Right hindlimb (tissue), 1 donor: ENCODE measurements at regions not wholly inside any gene's neighbourhood (a gene's known extent, or its start where the extent isn't known, plus 50 kb on each side); places are given as distances from the start of the nearest gene placed in this dataset.

Source experiments
- DNase-seq: peaks from one replicate; pipeline ENCODE4 v3.0.0-alpha.2; 2018

DNA sequence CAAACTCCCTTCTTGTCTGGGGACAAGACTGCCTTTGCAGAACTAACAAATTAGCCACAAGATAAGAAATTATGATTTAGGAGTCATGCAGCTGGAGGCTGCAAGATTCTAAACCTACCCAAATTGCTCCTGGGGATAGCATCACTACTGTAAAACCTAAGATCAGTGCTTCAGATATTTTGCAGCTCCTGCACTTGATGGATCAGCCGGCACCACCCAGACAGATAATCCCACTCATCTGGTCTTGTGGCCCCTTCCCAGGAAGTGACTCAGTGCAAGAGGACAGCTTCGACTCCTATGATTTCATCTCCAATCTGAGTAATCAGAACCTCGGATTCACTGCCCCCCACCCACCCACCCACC, 181.9 kb downstream of the AKR1D1 start:
- DNase-seq: no peak

DNA sequence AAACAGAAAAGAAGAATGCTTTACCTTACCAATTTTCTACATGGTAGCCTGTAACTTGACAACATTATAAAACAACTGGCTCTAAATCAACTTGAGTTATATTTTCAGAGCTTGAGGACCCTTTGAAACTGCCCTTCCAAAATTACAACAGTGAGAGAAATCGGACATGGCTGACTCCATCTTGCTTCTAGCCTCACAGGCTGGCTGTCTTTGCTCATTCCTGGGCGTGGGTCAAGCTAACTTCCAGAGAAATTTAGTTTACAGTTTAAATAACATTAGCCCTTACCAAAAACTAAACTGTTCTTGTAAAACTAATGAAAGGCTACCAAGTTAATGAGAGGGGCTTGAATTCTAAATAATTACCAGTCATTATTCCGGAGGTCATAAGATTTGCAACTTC, 183.4 kb downstream of the AKR1D1 start:
- no peak for DNase-seq

DNA sequence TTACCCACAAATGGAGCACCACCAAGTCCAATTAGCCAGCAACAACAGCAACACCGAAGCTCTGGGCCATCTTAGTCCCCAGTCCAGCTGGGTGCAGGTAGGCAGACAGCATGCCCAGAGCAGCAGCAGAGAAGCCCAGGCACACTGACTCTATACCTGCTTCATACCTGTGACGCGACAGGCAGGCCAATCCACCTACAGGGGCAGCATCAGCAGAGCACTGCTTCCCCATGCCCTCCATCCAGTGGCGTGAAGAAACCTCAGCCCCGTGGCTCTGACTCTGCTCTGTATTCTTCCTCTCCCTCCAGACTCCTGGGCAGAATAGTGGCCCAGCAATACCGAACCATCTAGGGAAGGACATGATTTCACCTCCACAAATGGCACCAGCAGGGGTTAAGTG, 191.7 kb downstream of the AKR1D1 start:
- no peak for DNase-seq

DNA sequence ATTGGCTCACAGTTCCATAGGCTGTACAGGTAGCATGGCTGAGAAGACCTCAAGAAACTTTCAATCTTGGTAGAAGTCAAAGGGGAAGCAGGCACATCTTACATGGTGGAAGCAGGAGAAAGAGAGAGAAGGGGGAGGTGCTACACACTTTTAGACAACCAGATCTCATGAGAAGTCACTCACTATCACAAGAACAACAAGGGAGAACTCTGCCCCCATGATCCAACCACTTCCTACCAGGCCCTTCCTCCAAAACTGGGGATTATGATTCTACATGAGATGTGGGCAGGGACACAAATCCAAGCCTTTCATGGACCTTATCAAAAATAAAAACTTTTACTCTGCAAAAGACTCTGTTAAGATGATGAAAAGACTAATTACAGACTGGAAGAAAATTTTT, 183.2 kb upstream of the TRIM24 start:
- no peak for DNase-seq

DNA sequence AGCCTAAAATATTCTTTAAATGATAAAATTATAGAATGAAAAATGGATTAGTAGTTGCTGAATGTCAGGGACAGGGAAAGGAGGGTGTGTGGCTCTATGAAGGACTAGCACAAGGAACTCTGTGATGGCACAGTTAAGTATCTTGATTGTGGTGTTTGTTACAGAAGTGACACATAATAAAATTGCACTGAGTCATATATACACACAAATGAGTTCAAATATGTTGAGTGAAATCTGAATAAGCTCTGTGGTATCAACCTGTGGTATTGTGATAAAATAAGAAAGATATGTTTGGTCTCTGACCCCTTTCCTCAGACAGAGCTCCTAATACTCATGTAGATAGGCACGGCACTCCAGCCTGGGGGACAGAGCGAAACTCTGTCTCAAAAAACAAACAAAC, 181.5 kb upstream of the TRIM24 start:
- DNase-seq: no peak

DNA sequence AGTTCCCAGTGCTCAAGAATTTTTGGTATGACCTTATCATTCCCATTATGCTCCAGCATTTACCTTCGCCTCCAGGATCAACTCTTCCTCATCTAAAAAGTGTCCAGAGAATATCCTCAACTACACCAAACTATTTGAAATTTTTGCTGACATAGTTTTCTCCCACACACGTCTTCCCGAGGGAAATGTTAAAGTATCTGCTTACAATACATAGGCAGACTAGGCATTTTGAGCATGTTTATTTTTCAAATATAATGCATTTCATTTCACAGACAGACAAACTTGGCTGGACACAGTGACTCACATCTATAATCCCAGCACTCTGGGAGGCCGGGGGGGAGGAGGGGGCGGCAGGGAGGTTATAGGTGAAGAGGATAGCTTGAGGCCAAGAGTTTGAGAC, 177.1 kb upstream of the TRIM24 start:
- no peak for DNase-seq

DNA sequence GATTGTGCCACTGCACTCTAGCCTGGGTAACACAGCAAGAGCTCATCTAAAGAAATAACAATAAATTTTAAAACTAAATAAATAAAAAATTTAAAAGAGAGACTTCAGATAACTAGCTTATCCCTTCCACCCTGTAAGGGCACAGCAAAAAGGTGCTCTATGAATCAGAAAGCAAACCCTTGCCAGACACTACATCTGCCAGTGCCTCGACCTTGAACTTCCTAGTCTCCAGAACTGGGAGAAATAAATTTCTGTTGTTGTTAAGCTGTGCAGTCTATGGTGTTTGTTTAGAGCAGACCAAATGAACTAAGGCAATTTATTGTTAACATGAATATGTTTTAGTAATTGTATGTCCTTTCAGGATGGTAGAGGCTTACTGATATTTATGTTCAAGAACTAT, 174.9 kb upstream of the TRIM24 start:
- no peak for DNase-seq

DNA sequence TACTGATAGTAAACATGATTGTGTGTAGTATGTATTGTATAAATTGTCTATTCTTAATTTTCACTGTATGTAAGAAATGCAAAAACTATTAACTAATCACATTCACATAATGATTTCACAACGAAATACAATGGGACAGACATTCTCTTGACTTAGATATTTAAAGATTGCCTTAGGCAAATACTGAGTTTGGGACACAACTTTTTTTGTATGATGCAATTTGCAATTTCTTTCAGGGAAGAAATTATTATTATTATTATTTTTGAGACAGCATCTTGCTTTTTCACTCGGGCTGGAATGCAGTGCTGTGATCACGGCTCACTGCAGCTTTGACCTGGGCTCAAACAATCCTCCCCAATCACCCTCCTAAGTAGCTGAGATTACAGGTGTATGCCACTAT, 173.2 kb upstream of the TRIM24 start:
- DNase-seq: no peak

DNA sequence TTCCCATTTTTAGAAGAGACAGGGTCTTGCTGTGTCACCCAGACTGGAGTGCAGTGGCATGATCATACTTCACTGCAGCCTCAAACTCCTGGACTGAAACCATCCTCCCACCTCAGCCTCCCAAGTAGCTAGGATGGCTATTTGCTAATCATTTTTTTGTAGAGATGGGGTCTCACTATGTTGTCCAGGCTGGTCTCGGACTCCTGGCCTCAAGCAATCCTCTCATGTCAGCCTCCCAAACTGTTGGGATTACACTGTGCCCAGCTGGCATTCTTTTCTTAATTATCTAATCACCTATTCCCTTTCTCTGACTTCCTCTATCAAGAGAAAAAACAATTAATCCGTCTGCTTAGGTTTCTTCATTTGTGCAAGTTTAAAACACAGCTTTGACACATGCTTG, 172.5 kb upstream of the TRIM24 start:
- no peak for DNase-seq

DNA sequence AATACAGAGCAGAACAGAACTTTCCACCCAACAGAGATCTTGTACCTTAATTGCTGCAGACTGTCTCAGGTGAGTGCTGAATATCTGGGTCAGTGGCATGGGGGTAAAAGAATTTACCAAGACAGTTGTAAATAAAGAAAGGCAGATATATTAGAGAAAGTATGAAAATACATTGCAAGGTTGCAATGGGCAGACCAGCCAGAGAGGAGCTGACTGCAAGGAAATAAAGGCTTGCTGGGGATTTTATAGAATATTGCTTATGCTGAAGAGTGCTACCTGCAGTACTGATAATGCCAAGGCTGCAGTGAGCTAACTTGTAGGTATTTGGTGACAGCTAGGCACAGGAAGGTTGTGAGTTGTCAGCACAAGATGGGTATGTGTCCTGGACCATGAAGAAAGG, 171.0 kb upstream of the TRIM24 start:
- no peak for DNase-seq

DNA sequence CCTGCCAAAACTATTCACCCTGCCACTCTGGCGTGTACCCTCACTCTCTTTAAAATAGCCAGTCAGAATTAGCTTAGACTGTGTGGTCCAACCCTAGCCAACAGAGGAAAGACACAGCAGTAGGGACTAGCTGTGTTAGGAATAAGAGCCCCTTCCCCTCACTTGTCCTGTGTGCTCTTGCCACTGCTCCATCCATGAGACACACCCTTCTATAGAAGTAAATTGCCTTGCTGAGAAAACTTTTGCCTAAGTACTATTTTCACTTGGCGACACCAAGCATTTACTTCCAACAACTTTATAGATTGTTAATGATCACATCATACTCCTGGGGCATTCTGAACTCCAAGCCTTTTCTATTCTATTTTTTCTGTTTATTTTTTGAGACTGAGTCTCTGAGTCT, 170.2 kb upstream of the TRIM24 start:
- no peak for DNase-seq

DNA sequence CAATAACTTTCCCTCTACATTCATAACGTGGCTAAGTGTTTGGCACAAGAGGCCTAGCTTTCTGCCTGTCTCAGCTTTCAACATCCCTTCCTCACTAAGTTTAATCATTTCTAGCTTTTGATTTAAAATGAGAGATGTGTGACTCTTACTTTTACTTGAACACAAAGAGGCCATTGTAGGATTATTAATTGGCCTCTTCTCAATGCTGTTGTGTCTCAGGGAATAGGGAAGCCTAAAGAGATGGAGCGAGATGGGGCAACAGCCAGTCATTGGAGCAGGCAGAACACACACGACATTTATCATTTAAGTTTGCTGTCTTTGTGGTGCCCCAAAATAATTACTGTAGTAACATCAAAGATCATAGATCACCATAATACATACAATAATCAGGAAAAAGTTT, 167.1 kb upstream of the TRIM24 start:
- no peak for DNase-seq

DNA sequence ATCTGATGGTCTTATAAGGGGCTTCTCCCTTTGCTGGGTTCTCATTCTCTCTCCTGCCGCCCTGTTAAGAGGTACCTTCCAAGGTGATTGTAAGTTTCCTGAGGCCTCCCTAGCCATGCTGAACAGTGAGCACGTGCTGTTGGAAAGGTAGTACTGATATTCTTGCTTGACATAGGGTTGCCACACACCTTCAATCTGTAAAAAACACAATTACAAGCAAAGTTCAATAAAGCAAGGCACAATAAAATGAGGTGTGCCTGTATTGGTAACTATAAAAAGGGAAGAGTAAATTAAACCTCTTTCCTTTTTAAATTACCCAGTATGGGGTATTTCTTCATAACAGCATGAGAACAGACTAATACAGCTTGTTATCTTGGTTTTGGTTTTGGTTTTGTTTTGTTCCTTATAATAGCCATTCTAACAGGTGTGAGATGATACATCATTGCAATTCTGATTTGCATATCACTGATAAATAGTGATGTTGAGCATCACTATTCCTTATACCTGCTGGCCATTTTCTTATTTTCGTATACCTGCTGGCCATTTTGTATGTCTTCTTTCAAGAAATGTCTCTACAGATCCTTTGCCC, 164.9 kb upstream of the TRIM24 start:
- no peak for DNase-seq

DNA sequence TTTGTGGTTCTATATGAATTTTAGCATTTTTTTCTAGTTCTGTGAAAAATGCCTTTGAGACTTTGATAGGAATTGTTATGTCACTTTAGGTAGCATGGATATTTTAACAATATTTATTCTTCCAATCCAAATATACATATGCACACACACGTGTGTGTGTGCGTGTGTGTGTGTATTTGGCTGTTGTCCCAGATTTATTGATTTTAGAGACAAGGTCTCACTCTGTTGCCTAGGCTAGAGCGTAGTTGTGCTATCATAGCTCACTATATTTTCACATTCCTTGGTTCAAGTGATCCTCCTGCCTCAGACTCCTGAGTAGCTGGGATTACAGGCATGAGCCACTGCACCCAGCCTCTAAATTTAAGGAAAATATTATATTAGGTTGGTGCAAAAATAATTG, 162.5 kb upstream of the TRIM24 start:
- DNase-seq: no peak

DNA sequence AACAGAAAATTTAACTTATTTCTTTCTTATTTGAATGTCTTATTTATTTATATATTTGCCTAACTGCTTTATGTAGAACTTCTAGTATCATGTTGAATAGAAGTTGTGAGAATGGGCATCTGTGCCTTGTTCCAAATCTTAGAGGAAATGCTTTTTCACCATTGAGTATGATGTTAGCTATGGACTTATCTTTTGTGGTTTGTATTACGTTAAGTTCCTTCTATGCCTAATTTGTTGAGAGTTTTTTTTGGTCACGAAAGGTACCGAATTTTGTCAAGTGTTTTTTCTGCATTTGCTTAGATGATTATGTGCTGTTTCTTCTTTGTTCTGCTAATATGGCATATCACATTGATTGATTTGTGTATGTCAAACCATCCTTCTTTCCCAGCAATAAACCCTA, 161.0 kb upstream of the TRIM24 start:
- no peak for DNase-seq

DNA sequence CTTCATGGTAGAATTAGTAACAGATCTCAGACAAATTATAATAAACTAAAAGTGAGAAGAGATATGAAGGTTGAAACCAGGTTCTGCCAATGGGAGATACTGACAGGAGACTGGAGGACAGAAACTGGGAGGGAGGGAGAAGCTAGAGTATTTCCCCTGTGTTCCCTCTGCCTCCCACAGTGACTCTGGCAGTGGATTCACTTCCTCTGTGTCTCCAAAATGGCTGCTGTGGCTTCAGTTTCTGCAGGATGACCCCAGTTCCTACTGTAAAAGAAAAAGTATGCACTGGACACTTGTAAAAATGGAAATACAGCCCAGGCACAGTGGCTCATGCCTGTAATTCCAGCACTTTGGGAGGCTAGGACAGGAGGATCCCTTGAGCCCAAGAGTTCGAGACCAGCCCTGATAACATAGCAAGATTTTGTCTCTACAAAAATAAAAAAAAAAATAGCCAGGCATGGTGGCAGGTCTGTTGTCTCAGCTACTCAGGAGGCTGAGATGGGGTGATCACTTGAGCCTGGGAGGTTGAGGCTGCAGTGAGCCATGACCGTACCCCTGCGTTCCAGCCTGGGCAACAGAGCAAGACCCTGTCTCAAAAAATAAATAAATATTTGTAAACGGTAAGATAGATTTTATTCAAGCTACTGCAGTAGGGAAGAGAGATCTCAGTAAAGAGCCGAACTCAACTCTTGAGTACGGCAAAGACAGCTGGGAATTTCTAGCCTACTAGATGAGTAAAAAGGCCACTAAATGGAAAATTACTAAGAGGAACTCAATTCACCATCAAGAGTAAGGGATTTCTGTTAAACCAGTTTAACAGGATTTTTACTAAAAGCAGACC, 156.6 kb upstream of the TRIM24 start:
- DNase-seq: no peak

DNA sequence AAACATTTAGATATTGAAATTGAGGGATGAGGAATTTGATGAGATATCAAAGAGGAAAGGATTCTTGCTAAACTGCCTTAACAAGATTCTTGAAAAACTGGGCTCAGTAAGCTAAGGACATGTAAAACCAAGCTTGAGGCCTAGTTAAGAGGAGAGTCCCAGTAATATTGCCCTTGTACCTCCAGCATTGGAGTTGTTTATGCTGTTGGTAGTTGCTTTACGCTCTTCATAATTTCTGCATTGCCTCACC, 156.1 kb upstream of the TRIM24 start:
- DNase-seq: no peak

DNA sequence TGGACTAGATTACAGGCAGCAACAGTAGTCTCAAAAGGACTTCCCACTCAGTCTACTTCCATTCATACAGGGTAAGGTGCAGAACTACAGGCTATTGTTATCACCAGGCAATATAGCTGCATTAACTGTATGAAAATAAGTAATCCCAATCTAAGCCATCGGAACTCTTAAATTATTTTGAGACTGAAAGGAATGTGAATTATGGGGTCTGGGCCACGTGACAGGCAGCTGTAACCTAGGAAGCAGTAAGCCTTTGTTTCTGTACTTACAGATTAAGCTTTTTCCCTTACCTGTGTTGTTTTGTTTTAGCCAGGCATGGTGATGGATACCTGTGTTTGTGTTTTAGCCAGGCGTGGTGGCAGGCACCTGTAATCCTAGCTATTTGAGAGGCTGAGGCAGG, 152.4 kb upstream of the TRIM24 start:
- no peak for DNase-seq

DNA sequence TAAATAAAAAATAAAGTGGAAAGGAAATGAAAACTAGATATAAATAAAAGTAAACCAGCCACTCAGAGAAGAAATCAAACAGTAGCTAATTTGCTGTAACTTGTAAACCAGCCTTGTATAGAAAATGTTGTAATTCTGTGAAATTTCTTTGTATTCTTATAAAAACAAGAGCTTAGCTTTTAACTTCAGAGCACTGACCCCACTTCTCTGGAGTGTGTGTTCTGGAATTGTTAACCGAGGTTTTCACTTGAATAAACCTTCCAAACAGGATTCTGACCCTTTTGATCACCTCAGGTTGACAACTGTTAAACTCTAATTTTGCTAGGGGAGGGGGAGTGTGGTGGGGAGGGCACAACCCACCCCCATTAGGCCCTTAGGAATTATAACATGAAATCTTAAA, 151.9 kb upstream of the TRIM24 start:
- no peak for DNase-seq

DNA sequence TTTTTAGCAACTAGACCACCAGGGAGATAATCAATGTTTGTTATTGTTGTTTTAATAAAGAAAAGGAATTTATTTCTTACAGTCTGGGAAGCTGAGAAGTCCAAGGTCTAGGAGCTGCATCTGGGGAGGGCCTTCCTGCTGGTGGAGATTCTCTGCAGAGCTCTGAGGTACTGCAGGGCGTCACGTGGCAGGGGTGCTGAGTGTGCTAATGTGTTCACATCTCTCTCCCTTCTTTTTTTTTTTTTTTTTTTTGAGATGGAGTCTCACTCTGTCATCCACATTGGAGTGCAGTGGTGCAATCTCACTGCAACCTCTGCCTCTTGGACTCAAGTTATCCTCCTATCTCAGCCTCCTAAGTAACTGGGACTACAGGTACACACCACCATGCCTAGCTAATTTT, 150.9 kb upstream of the TRIM24 start:
- no peak for DNase-seq

DNA sequence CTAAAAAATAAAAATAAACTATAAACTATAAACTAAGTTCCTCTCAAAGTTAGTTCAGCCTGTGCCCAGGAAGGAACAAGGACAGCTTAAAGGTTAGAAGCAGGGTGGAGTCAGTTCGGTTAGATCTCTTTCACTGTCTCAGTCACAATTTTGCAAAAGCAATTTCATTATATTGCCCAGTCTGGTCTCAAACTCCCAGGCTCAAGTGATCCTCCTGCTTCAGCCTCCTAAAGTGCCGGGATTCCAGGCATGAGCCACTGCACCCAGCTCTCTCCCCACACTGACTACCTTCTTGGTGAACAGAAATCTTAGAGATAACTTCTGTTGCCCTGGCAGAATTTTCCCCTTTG, 146.3 kb upstream of the TRIM24 start:
- no peak for DNase-seq

DNA sequence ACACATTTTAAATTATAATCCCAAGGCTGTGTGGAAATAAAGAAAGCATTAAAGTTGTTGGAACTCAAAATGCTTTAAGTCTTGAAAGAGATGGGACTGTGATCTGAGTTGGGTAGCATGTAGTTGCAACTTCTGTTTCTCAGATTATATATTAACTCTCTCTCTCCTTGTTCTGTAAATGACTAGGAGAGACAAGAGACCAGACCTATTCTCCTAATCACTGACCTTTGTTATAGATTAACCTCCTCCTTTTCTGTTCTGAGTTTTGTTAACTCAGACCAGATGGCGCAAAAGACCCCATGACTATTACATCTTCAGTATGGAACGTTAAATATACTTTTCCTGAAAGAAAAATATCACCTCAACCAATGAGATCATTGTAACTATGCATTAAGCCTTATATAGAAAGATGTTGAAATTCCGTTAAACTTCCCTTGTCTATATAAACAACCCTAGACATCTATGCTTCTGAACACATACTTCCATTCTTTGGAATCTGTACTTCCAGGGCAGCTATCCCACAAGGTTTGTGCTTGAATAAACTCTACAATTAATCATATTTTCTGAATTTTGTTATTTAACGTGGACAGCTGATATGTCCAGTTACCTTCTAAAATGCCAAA, 143.5 kb upstream of the TRIM24 start:
- no peak for DNase-seq

DNA sequence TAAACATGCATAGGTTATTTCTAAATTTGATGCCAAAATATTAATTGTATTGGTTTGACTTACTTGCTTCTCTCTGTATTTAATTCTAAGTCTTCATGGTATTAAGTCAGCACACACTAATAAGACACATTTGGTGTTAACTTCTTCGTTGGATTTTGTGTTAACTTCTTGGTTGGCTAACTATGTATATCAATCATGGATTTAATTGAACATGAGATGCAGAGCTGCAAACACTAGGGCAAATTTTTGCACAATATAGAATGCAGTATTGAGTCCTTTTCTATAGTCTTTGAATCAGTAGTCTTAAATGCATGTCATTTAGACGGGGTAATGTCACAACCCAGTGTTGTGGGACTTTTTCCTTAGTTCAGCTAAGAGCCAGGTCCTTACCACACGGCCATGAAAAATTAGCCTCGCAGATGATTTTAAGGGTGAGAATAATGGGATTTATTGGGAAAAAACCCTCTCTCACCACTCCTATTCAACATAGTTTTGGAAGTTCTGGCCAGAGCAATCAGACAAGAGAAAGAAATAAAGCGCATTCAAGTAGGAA, 142.9 kb upstream of the TRIM24 start:
- no peak for DNase-seq

DNA sequence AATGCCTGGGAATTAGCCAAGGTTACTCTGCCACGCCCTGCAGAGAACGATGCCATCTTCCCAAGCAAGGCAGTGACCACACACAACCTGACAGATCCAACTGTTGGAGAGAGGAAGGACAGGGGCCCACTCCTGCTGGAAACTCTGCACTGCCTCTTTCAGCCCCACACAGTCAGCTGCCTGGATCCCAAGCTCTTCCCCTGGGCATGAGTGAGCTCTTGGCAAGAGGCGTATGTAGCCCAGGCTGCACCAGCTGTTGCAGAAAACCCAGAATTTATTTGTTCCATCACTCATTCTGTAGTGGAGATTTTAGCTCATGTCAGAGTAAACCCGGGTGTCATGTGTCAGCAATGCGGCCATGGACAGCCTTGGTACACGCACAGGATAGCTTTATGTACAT, 135.1 kb upstream of the TRIM24 start:
- DNase-seq: peak; percentile 74

DNA sequence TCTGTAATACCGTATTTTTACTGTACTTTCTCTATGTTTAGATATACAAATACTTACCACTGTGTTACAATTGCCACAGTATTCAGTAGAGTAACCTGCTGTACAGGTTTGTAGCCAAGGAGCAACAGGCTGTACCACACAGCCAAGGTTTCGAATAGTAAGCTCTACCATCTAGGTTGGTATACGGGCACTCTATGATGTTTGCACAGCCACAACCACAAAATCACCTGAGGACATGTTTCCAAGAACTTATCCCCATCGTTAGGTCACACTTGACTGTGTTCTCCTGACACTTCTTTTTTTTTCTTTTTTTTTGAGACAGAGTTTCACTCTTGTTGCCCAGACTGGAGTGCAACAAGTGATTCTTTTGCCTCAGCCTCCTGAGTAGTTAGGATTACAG, 134.6 kb upstream of the TRIM24 start:
- DNase-seq: no peak
